Transverse colon (tissue), 4 donors: ENCODE measurements at regions not wholly inside any gene's neighbourhood (a gene's known extent, or its start where the extent isn't known, plus 50 kb on each side); places are given as distances from the start of the nearest gene placed in this dataset.

Source experiments
- DNase-seq: peaks from one replicate; pipeline ENCODE4 v3.0.0-alpha.2; 2019
- H3K27ac ChIP-seq, 4 donors: fragments of 200-600 bp; sonication (generic); 2 replicates each; pipeline ENCODE4 v1.5.1; 2016 to 2018; ENCODE audit warnings: inconsistent platforms in 4 of 4
- H3K27me3 ChIP-seq: fragments of 200-600 bp; sonication (generic); 2 replicates; pipeline ENCODE4 v1.5.1; 2017; ENCODE audit warnings: inconsistent platforms
- H3K36me3 ChIP-seq, 4 donors: fragments of 200-600 bp; sonication (generic); 2 replicates each; pipeline ENCODE4 v1.5.1; 2017 to 2019; ENCODE audit warnings: inconsistent platforms in 4 of 4
- H3K4me1 ChIP-seq, 4 donors: fragments of 200-600 bp; sonication (generic); 2 replicates each; pipeline ENCODE4 v1.5.1; 2017 to 2020; ENCODE audit warnings: inconsistent platforms in 4 of 4
- H3K4me3 ChIP-seq, 4 donors: fragments of 200-600 bp; sonication (generic); 1 replicate in 1 of 4; 2 replicates in 3 of 4; pipeline versions ENCODE4 v1.5.1 to v1.6.1; 2017 to 2019; ENCODE audit warnings: inconsistent platforms in 4 of 4
- H3K9me3 ChIP-seq, 2 donors: fragments of 200-600 bp; sonication (generic); 2 replicates each; pipeline ENCODE4 v1.5.1; 2017 to 2019; ENCODE audit warnings: inconsistent platforms in 2 of 2
- CTCF ChIP-seq, 5 experiments: fragments of 200-600 bp in 3 of 5; fragments of 450-650 bp in 2 of 5; sonication (generic) in 3 of 5; IDR thresholded peaks; 1 replicate in 2 of 5; 2 replicates in 3 of 5; pipeline ENCODE4 v1.5.1; 2016 to 2017; ENCODE audit warnings: antibody characterized with exemption in 5 of 5, inconsistent platforms in 3 of 5, mild to moderate bottlenecking in 2 of 5, moderate library complexity in 1 of 5
- EP300 ChIP-seq: sonication (generic); formaldehyde crosslinking; IDR thresholded peaks from one replicate; pipeline ENCODE4 v1.6.1; 2017; ENCODE audit warnings: antibody characterized with exemption, low read depth
- POLR2A ChIP-seq: fragments of 450-650 bp; IDR thresholded peaks from one replicate; pipeline ENCODE4 v1.6.1; 2016; ENCODE audit warnings: antibody characterized with exemption, mild to moderate bottlenecking, moderate library complexity
- POLR2AphosphoS5 ChIP-seq, 3 donors: sonication (generic); formaldehyde crosslinking; IDR thresholded peaks; one replicate each; pipeline ENCODE4 v1.6.1; 2016; ENCODE audit warnings: antibody characterized with exemption in 3 of 3
- WGBS, 2 donors: methylation state at CpG; one replicate each; pipeline ENCODE4 v1.1.5; 2018; ENCODE audit warnings: low coverage in 1 of 2; 5-methylcytosine and 5-hydroxymethylcytosine counted together
- in situ Hi-C, 4 donors: fragments of 200-750 bp; cut with MboI; loops; one replicate each; pipeline versions ENCODE4 v1.15.0 to v1.15.1; 2017; ENCODE audit warnings: low sequenced_read_pairs in 3 of 4, low pct_ligation_motif_present in 1 of 4, low pct_unique_long_range_greater_than_20kb in 1 of 4
- intact Hi-C: fragments of 100-400 bp; cut with DNase I; formaldehyde crosslinking; loops from one replicate; pipeline ENCODE4 v1.15.1; 2023; ENCODE audit warnings: low total_unique reads

- in situ Hi-C loops (no loop called here), intact Hi-C loops (no loop called here)
- Histone ChIP-seq H3K27me3 (no peaks in the 10 kb centered on the region), H3K27ac (no peak overlapping the region), H3K4me3 (no peak overlapping the region), H3K9me3 (no peaks in the 10 kb centered on the region), H3K4me1 (no peaks in the 10 kb centered on the region), H3K36me3 (no peaks in the 10 kb centered on the region)
- DNase-seq, result no peak
- TF ChIP-seq CTCF (IDR thresholded peaks at IDR 0.05) (no peak), POLR2AphosphoS5 (IDR thresholded peaks at IDR 0.05) (no peak), EP300 (no peak)
These were observed 140.8 kb upstream of the GATB start for GRCh38 chr4:151901631-151902030.

DNA sequence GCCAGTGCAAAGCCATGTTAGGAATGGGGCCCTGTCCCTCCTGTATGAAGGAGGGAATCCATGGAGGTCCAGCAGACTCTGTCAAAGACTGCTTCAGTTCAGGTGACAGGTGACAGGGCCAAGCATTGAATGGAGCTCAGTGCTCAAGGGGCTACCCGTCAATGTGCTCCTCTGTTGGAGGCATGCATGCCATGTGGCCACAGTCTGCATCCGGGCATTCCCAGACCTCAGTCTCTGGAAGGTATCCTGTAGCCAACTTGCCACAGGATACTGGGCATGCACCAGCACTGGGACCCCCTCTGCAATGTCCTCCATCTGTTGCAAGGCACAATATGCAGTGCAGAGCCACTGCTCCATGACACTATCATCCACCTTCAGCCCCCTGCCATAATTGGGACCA lies 136.1 kb upstream of the GATB start:
- in situ Hi-C loops, result no loop called here
- intact Hi-C loops, result no loop called here
- no peaks in the 10 kb centered on the region for H3K27me3 ChIP-seq
- H3K4me3 ChIP-seq, result no peak overlapping the region
- TF ChIP-seq CTCF (IDR thresholded peaks at IDR 0.05) (no peak), POLR2A (no peak), EP300 (no peak), POLR2AphosphoS5 (IDR thresholded peaks at IDR 0.05) (no peak)
- no peaks in the 10 kb centered on the region for H3K9me3 ChIP-seq
- WGBS, 2 donors, result 100% methylated on average over 1 of the region's 2 CpGs; no CpG with 5 or more reads in 1 of the 2 donors
- no peak for DNase-seq
- no peaks in the 10 kb centered on the region for H3K36me3 ChIP-seq
- H3K27ac ChIP-seq, result no peak overlapping the region
- no peaks in the 10 kb centered on the region for H3K4me1 ChIP-seq

DNA sequence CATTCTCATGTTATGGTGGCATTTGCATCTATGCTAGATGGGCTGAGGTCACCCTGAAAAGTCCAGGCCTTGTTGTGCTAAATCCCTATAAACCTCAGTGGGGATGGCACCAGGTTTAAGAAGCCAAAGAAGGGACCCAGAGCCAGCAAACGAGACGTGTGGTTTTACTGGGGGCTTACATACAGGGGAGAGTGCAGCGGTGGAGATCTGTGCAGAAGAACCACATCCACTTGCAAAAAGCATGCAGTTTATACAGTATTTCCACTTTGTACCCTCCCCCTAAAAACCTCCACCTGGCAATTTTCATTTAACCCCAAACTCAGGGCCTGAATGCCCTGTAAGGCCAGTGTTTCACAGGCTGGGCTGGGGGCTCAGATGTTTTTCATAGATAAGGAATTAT lies 134.9 kb upstream of the GATB start:
- Histone ChIP-seq H3K27me3 (no peaks in the 10 kb centered on the region), H3K4me3 (no peak overlapping the region), H3K9me3 (no peaks in the 10 kb centered on the region), H3K27ac (no peak overlapping the region), H3K36me3 (no peaks in the 10 kb centered on the region), H3K4me1 (no peaks in the 10 kb centered on the region)
- 92% methylated on average over 3 of the region's 3 CpGs; no CpG with 5 or more reads in 1 of the 2 donors for WGBS, 2 donors
- intact Hi-C loops, result no loop called here
- in situ Hi-C loops, result no loop called here
- no peak for DNase-seq
- TF ChIP-seq POLR2AphosphoS5 (IDR thresholded peaks at IDR 0.05), result no peak
- no peak for TF ChIP-seq EP300
- TF ChIP-seq CTCF (IDR thresholded peaks at IDR 0.05), result no peak
- no peak for TF ChIP-seq POLR2A

GRCh38 chr4:151894246-151894645 lies 133.4 kb upstream of the GATB start:
- no peaks in the 10 kb centered on the region for H3K36me3 ChIP-seq
- TF ChIP-seq CTCF (IDR thresholded peaks at IDR 0.05) (no peak), POLR2A (no peak), POLR2AphosphoS5 (IDR thresholded peaks at IDR 0.05) (no peak), EP300 (no peak)
- H3K9me3 ChIP-seq, result no peaks in the 10 kb centered on the region
- H3K4me3 ChIP-seq, result no peak overlapping the region
- H3K27me3 ChIP-seq, result no peaks in the 10 kb centered on the region
- no peak for DNase-seq
- WGBS, 2 donors, result 86 to 93% methylated on average over 2 to 3 of the region's 3 CpGs
- H3K4me1 ChIP-seq, result no peaks in the 10 kb centered on the region
- intact Hi-C loops, result no loop called here
- in situ Hi-C loops, result no loop called here
- H3K27ac ChIP-seq, result no peak overlapping the region
